ENCODE measurements at regions not wholly inside any gene's neighbourhood (a gene's known extent, or its start where the extent isn't known, plus 50 kb on each side); places are given as distances from the start of the nearest gene placed in this dataset.

- H3K4me3 Mint-ChIP-seq, result no peak overlapping the region
- no peaks in the 10 kb centered on the region for H3K27me3 Mint-ChIP-seq (ENCODE audit: low read depth in 2 of 2)
- H3K4me1 Mint-ChIP-seq, result no peaks in the 10 kb centered on the region
- intact Hi-C loops (cut with micrococcal nuclease), result no loop called here
- no peak for ATAC-seq
- H3K4me3 ChIP-seq (ENCODE audit: low read length), result no peak overlapping the region
- H3K36me3 ChIP-seq (ENCODE audit: control insufficient read depth, insufficient read depth, low read length), result no peaks in the 10 kb centered on the region
- H3K4me1 ChIP-seq (ENCODE audit: control insufficient read depth, insufficient read depth, low read length), result no peaks in the 10 kb centered on the region
- H3K36me3 Mint-ChIP-seq, result peaks cover 6% of the 10 kb centered on the region
- H3K9me3 Mint-ChIP-seq, result peaks cover 8 to 17% of the 10 kb centered on the region in 2 donors
- H3K27ac ChIP-seq (ENCODE audit: low read length), result no peak overlapping the region
- no peaks in the 10 kb centered on the region for H3K9me3 ChIP-seq (ENCODE audit: control insufficient read depth, insufficient read depth, low read length)
- TF ChIP-seq, protein P1, sequence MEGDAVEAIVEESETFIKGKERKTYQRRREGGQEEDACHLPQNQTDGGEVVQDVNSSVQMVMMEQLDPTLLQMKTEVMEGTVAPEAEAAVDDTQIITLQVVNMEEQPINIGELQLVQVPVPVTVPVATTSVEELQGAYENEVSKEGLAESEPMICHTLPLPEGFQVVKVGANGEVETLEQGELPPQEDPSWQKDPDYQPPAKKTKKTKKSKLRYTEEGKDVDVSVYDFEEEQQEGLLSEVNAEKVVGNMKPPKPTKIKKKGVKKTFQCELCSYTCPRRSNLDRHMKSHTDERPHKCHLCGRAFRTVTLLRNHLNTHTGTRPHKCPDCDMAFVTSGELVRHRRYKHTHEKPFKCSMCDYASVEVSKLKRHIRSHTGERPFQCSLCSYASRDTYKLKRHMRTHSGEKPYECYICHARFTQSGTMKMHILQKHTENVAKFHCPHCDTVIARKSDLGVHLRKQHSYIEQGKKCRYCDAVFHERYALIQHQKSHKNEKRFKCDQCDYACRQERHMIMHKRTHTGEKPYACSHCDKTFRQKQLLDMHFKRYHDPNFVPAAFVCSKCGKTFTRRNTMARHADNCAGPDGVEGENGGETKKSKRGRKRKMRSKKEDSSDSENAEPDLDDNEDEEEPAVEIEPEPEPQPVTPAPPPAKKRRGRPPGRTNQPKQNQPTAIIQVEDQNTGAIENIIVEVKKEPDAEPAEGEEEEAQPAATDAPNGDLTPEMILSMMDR (IDR thresholded peaks at IDR 0.05), result no peak
- H3K27me3 ChIP-seq (ENCODE audit: control insufficient read depth, insufficient read depth, low read length), result no peaks in the 10 kb centered on the region
- H3K27ac Mint-ChIP-seq, result no peak overlapping the region
- DNase-seq, result no peak
Measured at GRCh38 chr6:9360881-9361280, 925.5 kb upstream of the SLC35B3 start.

GRCh38 chr6:9347608-9348007 is 912.3 kb upstream of the SLC35B3 start:
- ATAC-seq (no peak), DNase-seq (no peak)
- Histone ChIP-seq H3K9me3 (ENCODE audit: control insufficient read depth, insufficient read depth, low read length) (peaks cover 4% of the 10 kb centered on the region), H3K27me3 (ENCODE audit: control insufficient read depth, insufficient read depth, low read length) (no peaks in the 10 kb centered on the region), H3K4me3 (ENCODE audit: low read length) (no peak overlapping the region), H3K27ac (ENCODE audit: low read length) (no peak overlapping the region), H3K36me3 (ENCODE audit: control insufficient read depth, insufficient read depth, low read length) (no peaks in the 10 kb centered on the region), H3K4me1 (ENCODE audit: control insufficient read depth, insufficient read depth, low read length) (no peaks in the 10 kb centered on the region)
- Mint-ChIP-seq H3K4me3 (no peak overlapping the region), H3K4me1 (no peaks in the 10 kb centered on the region), H3K9me3 (peaks cover 7 to 9% of the 10 kb centered on the region in 2 donors), H3K36me3 (no peaks in the 10 kb centered on the region), H3K27ac (no peak overlapping the region), H3K27me3 (ENCODE audit: low read depth in 2 of 2) (no peaks in the 10 kb centered on the region)
- 100% methylated on average over 1 of the region's 3 CpGs for WGBS (ENCODE audit: insufficient coverage)
- TF ChIP-seq, protein P1 (IDR thresholded peaks at IDR 0.05), result no peak
- intact Hi-C loops (cut with micrococcal nuclease), result no loop called here

GRCh38 chr6:9346923-9347322 is 911.6 kb upstream of the SLC35B3 start:
- Histone ChIP-seq H3K36me3 (ENCODE audit: control insufficient read depth, insufficient read depth, low read length) (no peaks in the 10 kb centered on the region), H3K4me3 (ENCODE audit: low read length) (no peak overlapping the region), H3K4me1 (ENCODE audit: control insufficient read depth, insufficient read depth, low read length) (no peaks in the 10 kb centered on the region), H3K9me3 (ENCODE audit: control insufficient read depth, insufficient read depth, low read length) (peaks cover 4% of the 10 kb centered on the region), H3K27me3 (ENCODE audit: control insufficient read depth, insufficient read depth, low read length) (no peaks in the 10 kb centered on the region), H3K27ac (ENCODE audit: low read length) (no peak overlapping the region)
- H3K4me1 Mint-ChIP-seq, result no peaks in the 10 kb centered on the region
- H3K36me3 Mint-ChIP-seq, result no peaks in the 10 kb centered on the region
- DNase-seq (no peak), ATAC-seq (no peak)
- no peak overlapping the region for H3K27ac Mint-ChIP-seq
- TF ChIP-seq, protein P1 (IDR thresholded peaks at IDR 0.05), result no peak
- intact Hi-C loops (cut with micrococcal nuclease), result no loop called here
- H3K4me3 Mint-ChIP-seq, result no peak overlapping the region
- WGBS (ENCODE audit: insufficient coverage), result 33% methylated on average over 2 of the region's 2 CpGs
- H3K27me3 Mint-ChIP-seq (ENCODE audit: low read depth in 2 of 2), result no peaks in the 10 kb centered on the region
- H3K9me3 Mint-ChIP-seq, result peaks cover 3 to 9% of the 10 kb centered on the region in 2 donors

DNA sequence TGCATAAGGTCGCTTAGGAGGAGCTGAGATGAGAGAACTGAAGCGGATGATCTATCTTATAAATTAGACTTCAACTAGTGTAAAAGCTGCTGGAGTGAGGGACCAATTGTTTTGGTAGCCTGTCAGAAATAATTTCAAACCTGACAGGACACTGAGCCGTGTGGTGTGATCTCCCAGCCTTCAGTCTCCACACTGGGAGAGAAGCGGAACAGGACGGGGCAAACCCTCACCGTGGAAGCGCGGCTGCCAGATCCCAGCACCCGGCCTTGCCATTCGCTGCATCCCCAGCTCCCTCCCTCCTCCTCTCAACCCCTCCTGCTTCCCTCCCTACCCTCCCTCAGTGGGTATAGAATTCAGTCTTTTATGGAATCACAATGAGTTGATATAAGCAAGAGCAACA is 900.1 kb upstream of the SLC35B3 start:
- ATAC-seq (no peak), DNase-seq (no peak)
- no peaks in the 10 kb centered on the region for H3K27me3 ChIP-seq (ENCODE audit: control insufficient read depth, insufficient read depth, low read length)
- H3K4me3 ChIP-seq (ENCODE audit: low read length), result no peak overlapping the region
- 88% methylated on average over 9 of the region's 10 CpGs for WGBS (ENCODE audit: insufficient coverage)
- H3K27ac Mint-ChIP-seq, result no peak overlapping the region
- H3K9me3 Mint-ChIP-seq, result peaks cover 0 to 10% of the 10 kb centered on the region in 2 donors
- H3K27ac ChIP-seq (ENCODE audit: low read length), result no peak overlapping the region
- no peaks in the 10 kb centered on the region for H3K4me1 ChIP-seq (ENCODE audit: control insufficient read depth, insufficient read depth, low read length)
- no peaks in the 10 kb centered on the region for H3K9me3 ChIP-seq (ENCODE audit: control insufficient read depth, insufficient read depth, low read length)
- H3K27me3 Mint-ChIP-seq (ENCODE audit: low read depth in 2 of 2), result no peaks in the 10 kb centered on the region
- no peaks in the 10 kb centered on the region for H3K36me3 ChIP-seq (ENCODE audit: control insufficient read depth, insufficient read depth, low read length)
- no peaks in the 10 kb centered on the region for H3K36me3 Mint-ChIP-seq
- H3K4me3 Mint-ChIP-seq, result no peak overlapping the region
- intact Hi-C loops (cut with micrococcal nuclease), result no loop called here
- TF ChIP-seq, protein P1 (IDR thresholded peaks at IDR 0.05), result no peak
- H3K4me1 Mint-ChIP-seq, result no peaks in the 10 kb centered on the region

Measured in natural killer cell (primary cell).